Ovary (tissue), 7 donors: ENCODE measurements at regions not wholly inside any gene's neighbourhood (a gene's known extent, or its start where the extent isn't known, plus 50 kb on each side); places are given as distances from the start of the nearest gene placed in this dataset.

Experiments used
- DNase-seq, 5 donors: peaks; one replicate each; pipeline ENCODE4 v3.0.0-alpha.2; 2019 to 2020
- H3K27ac ChIP-seq, 2 donors: fragments of 200-600 bp; one replicate each; pipeline versions ENCODE4 v1.5.1 to v1.8.0; 2019 to 2022
- H3K27me3 ChIP-seq: fragments of 200-600 bp; one replicate; pipeline ENCODE4 v1.8.0; 2022
- H3K36me3 ChIP-seq: fragments of 200-600 bp; sonication (generic); one replicate; pipeline ENCODE4 v1.5.1; 2019
- H3K4me1 ChIP-seq: one replicate; pipeline ENCODE4 v1.8.1; 2013; ENCODE audit warnings: mild to moderate bottlenecking, moderate library complexity; ENCODE audit not compliant: insufficient read depth
- H3K4me3 ChIP-seq: fragments of 200-600 bp; sonication (generic); one replicate; pipeline ENCODE4 v1.5.1; 2017
- H3K9me3 ChIP-seq, 2 donors: fragments of 200-600 bp in 1 of 2; sonication (generic) in 1 of 2; one replicate each; pipeline versions ENCODE4 v1.5.1 to v1.8.1; 2013 to 2019; ENCODE audit warnings: mild to moderate bottlenecking in 1 of 2, moderate library complexity in 1 of 2
- CTCF ChIP-seq, 3 donors: fragments of 450-650 bp in 2 of 3; fragments of 200-600 bp in 1 of 3; IDR thresholded peaks; one replicate each; pipeline versions ENCODE4 v1.5.1 to v1.8.0; 2016 to 2022; ENCODE audit warnings: antibody characterized with exemption in 3 of 3, mild to moderate bottlenecking in 1 of 3
- EP300 ChIP-seq: sonication (generic); formaldehyde crosslinking; IDR thresholded peaks from one replicate; pipeline ENCODE4 v1.6.1; 2017; ENCODE audit warnings: antibody characterized with exemption
- POLR2A ChIP-seq: fragments of 450-650 bp; IDR thresholded peaks from one replicate; pipeline ENCODE4 v1.6.1; 2017; ENCODE audit warnings: antibody characterized with exemption, mild to moderate bottlenecking, moderate library complexity
- WGBS, 3 donors: extraction: QIAGEN DNeasy Blood & Tissue Kit in 1 of 3; methylation state at CpG; one replicate each; pipeline versions ENCODE4 v1.1.5 to v1.1.7; 2013 to 2017; 5-methylcytosine and 5-hydroxymethylcytosine counted together
- intact Hi-C, 4 donors: fragments of 100-400 bp; cut with DNase I; formaldehyde crosslinking; loops; one replicate each; pipeline versions ENCODE4 v1.11.0 to v1.15.1; 2022 to 2023
- donor health status: DM: no; HTN: no; CAD: no; lungs with moderate emphysema.
- donor health status: DM: no; HTN: no; CAD: no.
- donor health status: Bipolar disorder and iron deficiency.
- donor health status: DM: no; HTN: no; CAD: no.
- donor health status: DM: yes; HTN: yes; CAD: no.

- 86 to 89% (median 89%) methylated on average over 4 of the region's 4 CpGs for WGBS, 3 donors
- intact Hi-C loops = no loop called here
- no peak overlapping the region for H3K4me3 ChIP-seq
These were observed 155.6 kb upstream of the PRSS58 start for GRCh38 chr7:142413280-142414000.

GRCh38 chr7:142412551-142413193 lies 154.8 kb upstream of the PRSS58 start:
- WGBS, 3 donors = 72 to 83% (median 74%) methylated on average over 2 of the region's 2 CpGs
- Histone ChIP-seq H3K36me3 (no peaks in the 10 kb centered on the region), H3K9me3 (no peaks in the 10 kb centered on the region), H3K27ac (no peak overlapping the region), H3K4me1 (no peaks in the 10 kb centered on the region), H3K27me3 (no peaks in the 10 kb centered on the region), H3K4me3 (no peak overlapping the region)
- no peak for DNase-seq
- intact Hi-C loops = no loop called here
- no peak for TF ChIP-seq EP300
- no peak for TF ChIP-seq POLR2A
- TF ChIP-seq CTCF (IDR thresholded peaks at IDR 0.05) = no peak

More at GRCh38 chr7:142413280-142414000, 155.6 kb upstream of the PRSS58 start:
- no peaks in the 10 kb centered on the region for H3K36me3 ChIP-seq
- DNase-seq = no peak
- no peaks in the 10 kb centered on the region for H3K9me3 ChIP-seq
- TF ChIP-seq EP300 (no peak), CTCF (IDR thresholded peaks at IDR 0.05) (no peak), POLR2A (no peak)
- no peak overlapping the region for H3K27ac ChIP-seq
- H3K27me3 ChIP-seq = no peaks in the 10 kb centered on the region
- no peaks in the 10 kb centered on the region for H3K4me1 ChIP-seq

- DNase-seq = no peak
- no peaks in the 10 kb centered on the region for H3K4me1 ChIP-seq
- TF ChIP-seq CTCF (IDR thresholded peaks at IDR 0.05) (no peak), POLR2A (no peak), EP300 (no peak)
- H3K27me3 ChIP-seq = no peaks in the 10 kb centered on the region
- no peaks in the 10 kb centered on the region for H3K9me3 ChIP-seq
- H3K4me3 ChIP-seq = no peak overlapping the region
- no peak overlapping the region for H3K27ac ChIP-seq
- intact Hi-C loops = no loop called here
- no peaks in the 10 kb centered on the region for H3K36me3 ChIP-seq
These were observed 151.6 kb upstream of the PRSS58 start for GRCh38 chr7:142409471-142409870.

GRCh38 chr7:142408794-142409193 lies 150.9 kb upstream of the PRSS58 start:
- intact Hi-C loops = no loop called here
- Histone ChIP-seq H3K4me1 (no peaks in the 10 kb centered on the region), H3K9me3 (no peaks in the 10 kb centered on the region), H3K27ac (no peak overlapping the region), H3K27me3 (no peaks in the 10 kb centered on the region), H3K4me3 (no peak overlapping the region), H3K36me3 (no peaks in the 10 kb centered on the region)
- no peak for DNase-seq
- TF ChIP-seq EP300 (no peak), POLR2A (no peak)

GRCh38 chr7:142407939-142408570 lies 150.2 kb upstream of the PRSS58 start:
- no peaks in the 10 kb centered on the region for H3K9me3 ChIP-seq
- no peak for DNase-seq
- TF ChIP-seq POLR2A = no peak
- 57 to 71% (median 64%) methylated on average over 8 of the region's 8 CpGs for WGBS, 3 donors
- intact Hi-C loops = no loop called here
- no peak overlapping the region for H3K4me3 ChIP-seq
- no peaks in the 10 kb centered on the region for H3K27me3 ChIP-seq
- H3K27ac ChIP-seq = no peak overlapping the region
- H3K36me3 ChIP-seq = no peaks in the 10 kb centered on the region
- H3K4me1 ChIP-seq = no peaks in the 10 kb centered on the region
